ENCODE measurements at regions not wholly inside any gene's neighbourhood (a gene's known extent, or its start where the extent isn't known, plus 50 kb on each side); places are given as distances from the start of the nearest gene placed in this dataset.

- TF ChIP-seq POLR2A (IDR thresholded peaks at IDR 0.05; ENCODE audit: extremely low read depth, insufficient read length) (no peak), CTCF (IDR thresholded peaks at IDR 0.05; ENCODE audit: low read depth, low read length) (no peak)
Observed at GRCh38 chr22:47284822-47285221, 522.4 kb downstream of the TBC1D22A start.

Measured in NB4 (cell line).